Sigmoid colon (tissue), 6 donors: ENCODE measurements at regions not wholly inside any gene's neighbourhood (a gene's known extent, or its start where the extent isn't known, plus 50 kb on each side); places are given as distances from the start of the nearest gene placed in this dataset.

Source experiments
- DNase-seq: peaks from one replicate; pipeline ENCODE4 v3.0.0-alpha.2; 2019
- H3K27ac ChIP-seq, 4 donors: fragments of 200-600 bp; sonication (generic); one replicate each; pipeline ENCODE4 v1.5.1; 2016 to 2019; ENCODE audit warnings: mild to moderate bottlenecking in 1 of 4
- H3K27me3 ChIP-seq, 3 donors: fragments of 200-600 bp; sonication (generic); one replicate each; pipeline ENCODE4 v1.5.1; 2019; ENCODE audit warnings: mild to moderate bottlenecking in 1 of 3
- H3K36me3 ChIP-seq, 4 donors: fragments of 200-600 bp; sonication (generic); one replicate each; pipeline ENCODE4 v1.5.1; 2016 to 2019
- H3K4me1 ChIP-seq, 4 donors: fragments of 200-600 bp; sonication (generic); one replicate each; pipeline ENCODE4 v1.5.1; 2017 to 2019
- H3K4me3 ChIP-seq, 4 donors: fragments of 200-600 bp; sonication (generic); one replicate each; pipeline ENCODE4 v1.5.1; 2017 to 2019; ENCODE audit warnings: mild to moderate bottlenecking in 2 of 4, moderate library complexity in 1 of 4
- H3K9me3 ChIP-seq, 4 donors: fragments of 200-600 bp in 3 of 4; sonication (generic) in 3 of 4; one replicate each; pipeline versions ENCODE4 v1.5.1 to v1.6.1; 2013 to 2019
- EP300 ChIP-seq, 4 donors: sonication (generic); formaldehyde crosslinking; IDR thresholded peaks; one replicate each; pipeline ENCODE4 v1.6.1; 2017; ENCODE audit warnings: antibody characterized with exemption in 4 of 4
- POLR2A ChIP-seq, 2 donors: fragments of 450-650 bp; IDR thresholded peaks; one replicate each; pipeline ENCODE4 v1.6.1; 2016; ENCODE audit warnings: antibody characterized with exemption in 2 of 2, mild to moderate bottlenecking in 2 of 2, moderate library complexity in 2 of 2
- POLR2AphosphoS5 ChIP-seq, 4 donors: sonication (generic); formaldehyde crosslinking; IDR thresholded peaks; one replicate each; pipeline ENCODE4 v1.6.1; 2017; ENCODE audit warnings: antibody characterized with exemption in 4 of 4
- WGBS, 2 donors: extraction: QIAGEN DNeasy Blood & Tissue Kit; methylation state at CpG; one replicate each; pipeline ENCODE4 v1.1.7; 2013; 5-methylcytosine and 5-hydroxymethylcytosine counted together
- intact Hi-C: fragments of 100-400 bp; cut with DNase I; formaldehyde crosslinking; loops from one replicate; pipeline ENCODE4 v1.15.1; 2023
- TF ChIP-seq, protein P1 (sequence below), 4 experiments: fragments of 450-650 bp in 3 of 4; fragments of 200-600 bp in 1 of 4; IDR thresholded peaks; one replicate each; pipeline ENCODE4 v1.5.1; 2016 to 2019; ENCODE audit warnings: antibody characterized with exemption in 4 of 4, mild to moderate bottlenecking in 3 of 4, moderate library complexity in 2 of 4
- donor health status: healthy with polysubstance abuse.
- donor health status: healthy.

DNA sequence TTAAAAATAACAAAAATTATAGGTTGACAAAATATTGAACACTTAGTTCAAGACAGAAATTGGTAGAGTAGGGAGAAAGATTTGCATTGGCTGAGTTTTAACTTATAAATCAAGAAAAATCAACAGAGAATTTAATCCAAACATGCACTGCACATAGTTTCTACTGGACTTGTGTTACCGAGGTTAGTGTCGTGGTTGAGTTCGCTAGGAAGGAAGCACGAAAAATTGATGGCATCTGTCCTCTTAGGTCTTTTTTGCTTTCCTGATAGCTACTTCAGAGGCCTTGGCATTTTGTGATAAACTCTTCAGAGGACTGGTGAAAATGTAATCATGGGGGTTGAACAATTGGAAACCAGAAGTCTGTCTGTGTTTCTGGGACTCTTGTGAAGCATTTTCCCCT is 392.9 kb downstream of the NUAK1 start:
- Histone ChIP-seq H3K9me3 (no peaks in the 10 kb centered on the region), H3K27ac (no peak overlapping the region), H3K27me3 (no peaks in the 10 kb centered on the region), H3K4me1 (peaks cover 0 to 28% (median 21%) of the 10 kb centered on the region in 4 donors), H3K4me3 (no peak overlapping the region), H3K36me3 (no peaks in the 10 kb centered on the region)
- TF ChIP-seq POLR2A (IDR thresholded peaks at IDR 0.05) (no peak), POLR2AphosphoS5 (IDR thresholded peaks at IDR 0.05) (no peak), EP300 (IDR thresholded peaks at IDR 0.05) (no peak)
- TF ChIP-seq, protein P1, sequence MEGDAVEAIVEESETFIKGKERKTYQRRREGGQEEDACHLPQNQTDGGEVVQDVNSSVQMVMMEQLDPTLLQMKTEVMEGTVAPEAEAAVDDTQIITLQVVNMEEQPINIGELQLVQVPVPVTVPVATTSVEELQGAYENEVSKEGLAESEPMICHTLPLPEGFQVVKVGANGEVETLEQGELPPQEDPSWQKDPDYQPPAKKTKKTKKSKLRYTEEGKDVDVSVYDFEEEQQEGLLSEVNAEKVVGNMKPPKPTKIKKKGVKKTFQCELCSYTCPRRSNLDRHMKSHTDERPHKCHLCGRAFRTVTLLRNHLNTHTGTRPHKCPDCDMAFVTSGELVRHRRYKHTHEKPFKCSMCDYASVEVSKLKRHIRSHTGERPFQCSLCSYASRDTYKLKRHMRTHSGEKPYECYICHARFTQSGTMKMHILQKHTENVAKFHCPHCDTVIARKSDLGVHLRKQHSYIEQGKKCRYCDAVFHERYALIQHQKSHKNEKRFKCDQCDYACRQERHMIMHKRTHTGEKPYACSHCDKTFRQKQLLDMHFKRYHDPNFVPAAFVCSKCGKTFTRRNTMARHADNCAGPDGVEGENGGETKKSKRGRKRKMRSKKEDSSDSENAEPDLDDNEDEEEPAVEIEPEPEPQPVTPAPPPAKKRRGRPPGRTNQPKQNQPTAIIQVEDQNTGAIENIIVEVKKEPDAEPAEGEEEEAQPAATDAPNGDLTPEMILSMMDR (IDR thresholded peaks at IDR 0.05) = no peak
- intact Hi-C loops = no loop called here
- no peak for DNase-seq
- WGBS, 2 donors = 80 to 87% methylated on average over 4 of the region's 4 CpGs

DNA sequence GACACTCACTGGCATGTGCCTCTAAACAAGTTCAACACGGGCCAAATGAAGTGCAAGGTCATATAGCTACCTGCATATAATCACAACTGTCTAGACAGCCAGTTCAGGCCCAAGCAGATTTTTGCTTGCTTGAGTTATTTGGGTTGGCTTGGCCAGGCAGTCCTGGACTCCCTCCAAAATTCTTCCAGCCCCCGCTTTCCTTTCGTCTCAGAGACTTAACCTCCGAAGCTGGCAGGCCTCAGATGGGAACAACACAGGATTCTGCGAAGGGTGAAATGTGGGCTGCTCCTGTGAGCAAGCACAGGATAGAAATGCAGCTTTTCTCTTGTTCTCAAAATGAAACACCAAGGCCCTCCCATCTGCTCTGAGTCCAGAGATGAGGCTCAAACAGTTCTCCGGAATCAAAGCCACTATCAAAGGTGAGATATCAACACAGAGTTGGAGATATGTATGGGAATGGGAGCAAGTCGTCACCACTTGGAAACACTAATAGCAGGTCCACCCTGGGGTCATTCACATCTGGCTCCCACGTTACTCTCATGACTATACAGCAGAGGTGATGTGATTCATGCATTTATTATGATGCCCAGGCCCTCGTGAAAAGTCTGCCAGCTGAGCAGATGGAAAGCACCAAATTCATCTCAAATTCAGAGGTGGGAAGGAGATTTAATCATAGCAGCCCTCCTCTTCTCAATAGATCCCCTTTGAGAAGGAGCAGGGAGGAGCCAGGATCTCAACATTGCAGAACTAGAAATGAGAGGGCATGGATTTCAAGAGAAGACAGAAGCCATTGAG is 389.8 kb downstream of the NUAK1 start:
- no peak for DNase-seq
- WGBS, 2 donors = 75 to 76% methylated on average over 9 of the region's 9 CpGs
- Histone ChIP-seq H3K4me3 (no peak overlapping the region), H3K27me3 (no peaks in the 10 kb centered on the region), H3K27ac (peak overlapping the region in 1 of 4 donors; percentile 30), H3K36me3 (no peaks in the 10 kb centered on the region), H3K4me1 (peaks cover 0 to 15% (median 12%) of the 10 kb centered on the region in 4 donors), H3K9me3 (no peaks in the 10 kb centered on the region)
- intact Hi-C loops = no loop called here
- TF ChIP-seq POLR2AphosphoS5 (IDR thresholded peaks at IDR 0.05) (no peak), POLR2A (IDR thresholded peaks at IDR 0.05) (no peak), EP300 (IDR thresholded peaks at IDR 0.05) (no peak)
- TF ChIP-seq, protein P1 (IDR thresholded peaks at IDR 0.05) = no peak

DNA sequence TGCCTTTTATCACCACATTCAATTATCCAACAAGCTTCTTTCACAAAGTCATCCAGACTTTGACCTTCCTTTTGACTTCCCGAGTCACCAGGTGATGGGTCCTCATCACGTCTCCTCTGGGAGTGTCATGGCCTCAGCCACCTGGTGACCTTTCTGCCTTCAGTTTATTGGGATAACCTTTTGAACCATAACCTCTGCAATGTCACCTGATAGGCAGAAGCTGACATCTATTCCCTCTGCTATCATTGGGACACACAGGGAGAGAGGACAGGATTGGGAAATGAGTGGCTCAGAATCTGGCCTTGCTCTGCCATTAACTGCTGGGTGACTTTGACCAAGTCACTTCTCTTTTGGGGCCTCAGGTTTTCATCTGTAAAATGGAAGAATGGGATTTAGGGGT is 388.7 kb downstream of the NUAK1 start:
- 45 to 76% methylated on average over 2 of the region's 2 CpGs for WGBS, 2 donors
- no peak for TF ChIP-seq POLR2A (IDR thresholded peaks at IDR 0.05)
- TF ChIP-seq POLR2AphosphoS5 (IDR thresholded peaks at IDR 0.05) = no peak
- TF ChIP-seq, protein P1 (IDR thresholded peaks at IDR 0.05) = no peak
- TF ChIP-seq EP300 (IDR thresholded peaks at IDR 0.05) = no peak
- Histone ChIP-seq H3K4me3 (no peak overlapping the region), H3K4me1 (peaks cover 0 to 15% (median 12%) of the 10 kb centered on the region in 4 donors), H3K27me3 (no peaks in the 10 kb centered on the region), H3K9me3 (no peaks in the 10 kb centered on the region), H3K27ac (no peak overlapping the region), H3K36me3 (no peaks in the 10 kb centered on the region)
- no peak for DNase-seq
- intact Hi-C loops = no loop called here

DNA sequence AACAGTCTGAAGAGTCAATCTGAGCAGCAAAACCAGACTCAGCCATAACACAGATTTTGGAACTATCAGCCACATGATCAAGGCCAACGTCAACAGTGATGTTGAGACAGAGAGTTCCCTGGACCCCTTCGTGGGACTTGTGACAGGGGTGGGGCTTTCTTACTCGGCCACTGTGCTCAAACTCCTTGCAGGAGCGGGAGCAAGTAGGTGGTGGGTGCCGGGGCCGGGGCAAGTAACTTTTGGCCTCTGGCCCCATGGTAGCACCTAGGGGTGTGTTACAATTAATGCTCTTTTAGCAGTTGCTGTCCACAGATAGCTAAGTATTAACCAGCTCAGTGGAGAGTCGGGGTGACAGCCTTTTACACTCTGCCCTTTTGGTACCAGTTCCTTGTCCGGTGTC is 384.4 kb downstream of the NUAK1 start:
- TF ChIP-seq, protein P1 (IDR thresholded peaks at IDR 0.05) = no peak
- TF ChIP-seq EP300 (IDR thresholded peaks at IDR 0.05) (no peak), POLR2A (IDR thresholded peaks at IDR 0.05) (no peak)
- Histone ChIP-seq H3K27ac (no peak overlapping the region), H3K4me3 (no peak overlapping the region), H3K36me3 (no peaks in the 10 kb centered on the region), H3K4me1 (peaks cover 0 to 4% (median 2%) of the 10 kb centered on the region in 4 donors), H3K27me3 (no peaks in the 10 kb centered on the region), H3K9me3 (no peaks in the 10 kb centered on the region)
- intact Hi-C loops = no loop called here
- DNase-seq = no peak
- 79 to 89% methylated on average over 8 of the region's 8 CpGs for WGBS, 2 donors

DNA sequence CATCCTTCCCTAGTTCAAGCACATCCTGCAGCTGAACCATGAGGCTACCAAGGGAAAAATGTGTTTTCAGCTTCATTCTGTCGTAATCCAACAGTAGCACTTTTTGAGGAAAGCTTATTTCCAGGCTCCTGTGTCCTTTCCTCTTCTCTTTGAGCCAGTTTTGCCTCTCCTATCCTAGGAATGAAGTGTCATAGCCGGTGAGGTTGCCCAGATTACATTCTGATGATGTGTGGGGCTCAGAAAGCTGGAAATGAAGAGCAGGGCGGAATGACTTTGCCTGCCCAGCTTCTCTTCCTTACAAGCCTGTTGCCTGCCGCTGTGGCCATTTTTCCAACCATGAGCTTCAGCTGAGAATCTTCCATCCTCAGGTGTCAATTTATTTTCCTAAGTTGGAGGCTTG is 381.8 kb downstream of the NUAK1 start:
- Histone ChIP-seq H3K4me3 (no peak overlapping the region), H3K27me3 (no peaks in the 10 kb centered on the region), H3K27ac (no peak overlapping the region), H3K4me1 (no peaks in the 10 kb centered on the region), H3K9me3 (no peaks in the 10 kb centered on the region), H3K36me3 (no peaks in the 10 kb centered on the region)
- TF ChIP-seq POLR2A (IDR thresholded peaks at IDR 0.05) = no peak
- no peak for TF ChIP-seq POLR2AphosphoS5 (IDR thresholded peaks at IDR 0.05)
- no peak for TF ChIP-seq EP300 (IDR thresholded peaks at IDR 0.05)
- TF ChIP-seq, protein P1 (IDR thresholded peaks at IDR 0.05) = no peak
- intact Hi-C loops = no loop called here
- 76 to 83% methylated on average over 4 of the region's 4 CpGs for WGBS, 2 donors
- DNase-seq = no peak
